HCT116 (cell line): ENCODE measurements at regions not wholly inside any gene's neighbourhood (a gene's known extent, or its start where the extent isn't known, plus 50 kb on each side); places are given as distances from the start of the nearest gene placed in this dataset.

Experiments
- ATAC-seq: fragments of 200-7000 bp; cut with Tn5 transposase; 2 replicates; pipeline ENCODE4 v1.9.1; 2020; ENCODE audit warnings: mild to moderate bottlenecking, moderate library complexity
- BruUV-seq: library from RNA; stranded (reverse); fragments of 400-500 nt; replicated peaks from 2 replicates; lab custom pipeline; 2021; lab: Mats Ljungman, UMichigan
- CTCF ChIA-PET: fragments of 300-600 bp; sonication (Branson Sonifier 250); formaldehyde crosslinking; loops from one replicate; lab custom pipeline; 2021; ENCODE audit warnings: antibody characterized with exemption; lab: Charles Lee
- POLR2A ChIA-PET: fragments of 300-600, 350-600 bp; sonication (Branson Sonifier 250); formaldehyde crosslinking; loops from one replicate; lab custom pipeline; 2021; ENCODE audit warnings: antibody characterized with exemption; lab: Charles Lee
- RAD21 ChIA-PET, 2 experiments: fragments of 300-600 bp; sonication (Branson Sonifier 250); formaldehyde crosslinking; loops; one replicate each; lab custom pipeline; 2023; ENCODE audit warnings: low total read pairs in 2 of 2; ENCODE audit not compliant: uncharacterized antibody in 2 of 2, unreplicated experiment in 2 of 2, low non-redundant PET in 1 of 2; lab: Charles Lee
- DNase-seq: peaks from one replicate; pipeline ENCODE4 v3.0.0-alpha.2; 2010; ENCODE audit warnings: low read depth, low spot score
- H2AFZ ChIP-seq: fragments of 200-600 bp; shearing (Covaris generic), sonication (generic); 2 replicates; pipeline ENCODE4 v1.6.1; 2017; ENCODE audit warnings: low read depth, mixed run types, mixed read lengths, antibody characterized with exemption, low read length; ENCODE audit not compliant: poor library complexity, severe bottlenecking
- H3K27ac ChIP-seq: 2 replicates; pipeline ENCODE4 v1.5.1; 2012; ENCODE audit warnings: low read depth, low read length
- H3K27me3 ChIP-seq: fragments of 200-600 bp; sonication (generic); 2 replicates; pipeline ENCODE4 v1.6.1; 2016; ENCODE audit warnings: mixed run types, low read length, mixed read lengths; ENCODE audit not compliant: insufficient read depth
- H3K36me3 ChIP-seq, 2 experiments: fragments of 200-500 bp in 1 of 2; fragments of 200-600 bp in 1 of 2; sonication (Bioruptor generic) in 1 of 2; sonication (generic) in 1 of 2; 2 replicates each; pipeline versions ENCODE4 v1.5.1 to v1.6.1; 2014 to 2016; ENCODE audit warnings: low read length in 2 of 2, inconsistent platforms in 1 of 2, mixed read lengths in 1 of 2, mixed run types in 1 of 2; ENCODE audit not compliant: insufficient read depth in 2 of 2, control insufficient read depth in 1 of 2
- H3K4me1 ChIP-seq, 2 experiments: fragments of 200-600 bp in 1 of 2; sonication (generic) in 1 of 2; 2 replicates each; pipeline versions ENCODE4 v1.5.1 to v1.6.1; 2012 to 2017; ENCODE audit warnings: low read length in 2 of 2, inconsistent platforms in 1 of 2, mild to moderate bottlenecking in 1 of 2, mixed read lengths in 1 of 2, mixed run types in 1 of 2, moderate library complexity in 1 of 2; ENCODE audit not compliant: insufficient read depth in 2 of 2, control insufficient read depth in 1 of 2
- H3K4me2 ChIP-seq: fragments of 200-600 bp; sonication (generic); 2 replicates; pipeline ENCODE4 v1.6.1; 2017; ENCODE audit warnings: mixed run types, low read length, mixed read lengths
- H3K4me3 ChIP-seq, 2 experiments: fragments of 200-600 bp in 1 of 2; sonication (generic) in 1 of 2; replicated peaks in 1 of 2; 2 replicates each; pipeline ENCODE4 v1.5.1; 2011 to 2016; ENCODE audit warnings: low read length in 2 of 2, control low read depth in 1 of 2, low read depth in 1 of 2, mild to moderate bottlenecking in 1 of 2, mixed read lengths in 1 of 2, mixed run types in 1 of 2
- H3K79me2 ChIP-seq: fragments of 200-600 bp; sonication (generic); 2 replicates; pipeline ENCODE4 v1.6.1; 2017; ENCODE audit warnings: mild to moderate bottlenecking, mixed run types, low read length, moderate library complexity, mixed read lengths; ENCODE audit not compliant: insufficient read depth
- H3K9ac ChIP-seq: fragments of 200-600 bp; sonication (generic); 2 replicates; pipeline ENCODE4 v1.6.1; 2016; ENCODE audit warnings: low read length, mixed read lengths
- H3K9me2 ChIP-seq: fragments of 200-600 bp; sonication (generic), shearing (Covaris generic); 2 replicates; pipeline ENCODE4 v1.6.1; 2017; ENCODE audit warnings: mixed run types, mild to moderate bottlenecking, moderate library complexity; ENCODE audit not compliant: insufficient read depth
- H3K9me3 ChIP-seq, 2 experiments: fragments of 200-500 bp in 1 of 2; fragments of 200-600 bp in 1 of 2; sonication (Bioruptor generic) in 1 of 2; sonication (generic) in 1 of 2; 2 replicates each; pipeline ENCODE4 v1.6.1; 2014 to 2017; ENCODE audit warnings: low read length in 2 of 2, mixed read lengths in 2 of 2, inconsistent platforms in 1 of 2, low read depth in 1 of 2, mild to moderate bottlenecking in 1 of 2, mixed run types in 1 of 2, moderate library complexity in 1 of 2; ENCODE audit not compliant: control insufficient read depth in 1 of 2, insufficient read depth in 1 of 2
- H4K20me1 ChIP-seq: fragments of 200-600 bp; sonication (generic), shearing (Covaris generic); 2 replicates; pipeline ENCODE4 v1.6.1; 2017; ENCODE audit warnings: mixed run types, mild to moderate bottlenecking, moderate library complexity; ENCODE audit not compliant: insufficient read depth
- ATF3 ChIP-seq: IDR thresholded peaks from 2 replicates; pipeline ENCODE4 v1.6.1; 2012
- CBX3 ChIP-seq: IDR thresholded peaks from 2 replicates; pipeline ENCODE4 v1.6.1; 2012; ENCODE audit warnings: low read depth
- CEBPB ChIP-seq: IDR thresholded peaks from 2 replicates; pipeline ENCODE4 v1.6.1; 2012; ENCODE audit warnings: low read depth
- ELF1 ChIP-seq: IDR thresholded peaks from 2 replicates; pipeline ENCODE4 v1.6.1; 2012; ENCODE audit warnings: low read depth, borderline replicate concordance
- EZH2 ChIP-seq: fragments of 200-600 bp; sonication (generic); IDR thresholded peaks from 2 replicates; pipeline ENCODE4 v1.6.1; 2017; ENCODE audit warnings: antibody characterized with exemption, mixed run types
- EZH2phosphoT487 ChIP-seq: fragments of 200-600 bp; IDR thresholded peaks from 2 replicates; pipeline ENCODE4 v1.6.1; 2018; ENCODE audit warnings: antibody characterized with exemption, borderline replicate concordance
- FOSL1 ChIP-seq: IDR thresholded peaks from 2 replicates; pipeline ENCODE4 v1.6.1; 2012; ENCODE audit warnings: low read depth
- JUND ChIP-seq: IDR thresholded peaks from 2 replicates; pipeline ENCODE4 v1.6.1; 2012
- POLR2A ChIP-seq: IDR thresholded peaks from 2 replicates; pipeline ENCODE4 v1.7.0; 2011; ENCODE audit warnings: borderline replicate concordance; ENCODE audit not compliant: insufficient read depth, insufficient read length; ENCODE audit errors: extremely low read depth
- RAD21 ChIP-seq: IDR thresholded peaks from 2 replicates; pipeline ENCODE4 v1.6.1; 2012; ENCODE audit warnings: low read depth, mild to moderate bottlenecking
- REST ChIP-seq: IDR thresholded peaks from 2 replicates; pipeline ENCODE4 v1.6.1; 2012; ENCODE audit warnings: low read depth
- SP1 ChIP-seq: IDR thresholded peaks from 2 replicates; pipeline ENCODE4 v1.6.1; 2012; ENCODE audit warnings: low read depth
- SRF ChIP-seq: IDR thresholded peaks from 2 replicates; pipeline ENCODE4 v1.6.1; 2012; ENCODE audit warnings: low read depth
- TCF7L2 ChIP-seq: IDR thresholded peaks from 2 replicates; pipeline ENCODE4 v1.7.0; 2011; ENCODE audit warnings: borderline replicate concordance, inconsistent platforms; ENCODE audit not compliant: insufficient read depth, insufficient read length; ENCODE audit errors: extremely low read depth
- YY1 ChIP-seq: IDR thresholded peaks from 2 replicates; pipeline ENCODE4 v1.6.1; 2011; ENCODE audit warnings: low read length, low read depth, moderate library complexity, mild to moderate bottlenecking; ENCODE audit not compliant: insufficient replicate concordance; ENCODE audit errors: extremely low read depth
- ZBTB33 ChIP-seq: IDR thresholded peaks from 2 replicates; pipeline ENCODE4 v1.6.1; 2011; ENCODE audit warnings: mild to moderate bottlenecking, low read length, moderate library complexity; ENCODE audit not compliant: insufficient replicate concordance; ENCODE audit errors: extremely low read depth
- ZFX ChIP-seq: fragments of 450-650 bp; IDR thresholded peaks from 2 replicates; pipeline ENCODE4 v1.6.1; 2017
- ZNF274 ChIP-seq: fragments of 200-500 bp; sonication (Bioruptor generic); IDR thresholded peaks from 2 replicates; pipeline ENCODE4 v1.6.1; 2014; ENCODE audit warnings: mild to moderate bottlenecking, low read depth, low read length, inconsistent platforms
- intact Hi-C: fragments of 100-400 bp; cut with micrococcal nuclease; formaldehyde crosslinking; loops from 2 replicates; pipeline ENCODE4 v1.10.0; 2022

GRCh38 chr4:138413273-138413672, 171.1 kb upstream of the SLC7A11 start:
- H3K4me2 ChIP-seq: no peak overlapping the region
- ATAC-seq: no peak

More at GRCh38 chr4:138413273-138413672, 171.1 kb upstream of the SLC7A11 start:
- Histone ChIP-seq H3K4me1 (no peaks in the 10 kb centered on the region), H3K36me3 (no peaks in the 10 kb centered on the region), H3K9me2 (no peaks in the 10 kb centered on the region), H2AFZ (no peak overlapping the region), H3K27ac (no peak overlapping the region), H3K27me3 (no peaks in the 10 kb centered on the region), H3K9me3 (no peaks in the 10 kb centered on the region), H3K4me3 (no peak overlapping the region), H3K9ac (no peak overlapping the region), H3K79me2 (no peaks in the 10 kb centered on the region), H4K20me1 (no peaks in the 10 kb centered on the region)
- intact Hi-C loops: no loop called here
- no TSS peak for BruUV-seq
- POLR2A ChIA-PET: no interaction called here
- RAD21 ChIA-PET: no interaction called here
- CTCF ChIA-PET: no interaction called here
- no peak for DNase-seq
- TF ChIP-seq ATF3 (no peak), CBX3 (no peak), RAD21 (no peak), FOSL1 (no peak), YY1 (no peak), ZFX (no peak), SP1 (no peak), EZH2phosphoT487 (no peak), POLR2A (no peak), TCF7L2 (no peak), JUND (no peak), REST (no peak), ZBTB33 (no peak), EZH2 (no peak), ZNF274 (no peak), CEBPB (no peak), ELF1 (no peak), SRF (no peak)
